ENCODE measurements at regions not wholly inside any gene's neighbourhood (a gene's known extent, or its start where the extent isn't known, plus 50 kb on each side); places are given as distances from the start of the nearest gene placed in this dataset.
"Not testable (repeated sequence)": the region's sequence is repeated elsewhere in the genome, so short reads cannot be mapped to it uniquely, and the experiment has no call there.

DNA sequence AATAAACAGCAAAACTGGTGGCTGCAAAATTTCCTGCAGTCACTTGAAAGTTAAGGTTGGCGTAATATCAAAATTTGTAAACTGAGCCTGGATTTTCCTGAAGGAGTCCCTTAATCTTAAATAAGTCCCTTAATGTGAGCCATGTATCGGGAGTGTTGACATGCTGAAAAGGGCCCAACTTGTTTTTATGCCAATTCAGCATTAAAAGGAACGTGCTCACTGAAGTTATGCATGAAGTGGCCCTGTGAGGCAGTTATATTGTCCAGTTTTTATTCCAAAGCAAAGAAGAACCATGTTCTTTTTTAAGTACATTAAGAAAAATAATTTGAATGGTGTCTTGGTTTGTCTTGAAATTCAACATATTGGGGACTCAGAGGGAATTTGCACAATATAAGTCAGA is 1766.9 kb downstream of the SLITRK1 start:
- DNase-seq: no peak

DNA sequence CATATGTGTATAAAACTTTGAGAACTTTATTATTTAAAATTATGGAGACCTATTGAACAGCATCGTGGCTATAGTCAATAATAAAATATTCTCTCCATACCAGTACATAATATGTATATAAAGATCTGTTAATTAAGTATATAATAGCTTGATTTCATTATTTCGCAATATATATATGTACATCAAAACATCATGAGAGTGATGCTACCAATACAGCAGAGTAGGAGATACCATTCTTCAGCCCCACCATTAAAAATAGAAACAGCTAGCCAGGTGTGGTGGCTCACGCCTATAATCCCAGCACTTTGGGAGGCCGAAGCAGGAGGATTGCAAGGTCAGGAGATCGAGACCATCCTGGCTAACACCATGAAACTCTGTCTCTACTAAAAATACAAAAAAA is 1755.3 kb upstream of the SPRY2 start:
- DNase-seq: no peak

DNA sequence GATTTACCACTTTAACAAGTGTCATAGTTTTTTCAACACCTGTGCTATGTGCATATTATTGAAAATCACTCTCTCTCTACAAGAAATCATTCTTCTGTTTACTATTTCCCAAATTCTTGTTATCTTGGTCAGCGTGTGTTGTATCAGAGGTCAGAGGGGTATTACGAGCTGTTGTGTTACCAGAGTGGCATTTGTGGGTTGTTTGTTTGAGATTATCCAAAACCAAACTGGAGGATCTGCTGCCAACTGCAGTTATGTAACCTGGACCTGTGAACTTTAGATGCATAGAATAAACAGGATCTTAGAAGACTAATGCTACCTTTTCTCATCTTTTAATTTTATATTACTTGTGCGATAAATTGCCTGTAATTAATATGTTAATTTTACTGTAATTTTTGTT is 1751.4 kb upstream of the SPRY2 start:
- DNase-seq: no peak

DNA sequence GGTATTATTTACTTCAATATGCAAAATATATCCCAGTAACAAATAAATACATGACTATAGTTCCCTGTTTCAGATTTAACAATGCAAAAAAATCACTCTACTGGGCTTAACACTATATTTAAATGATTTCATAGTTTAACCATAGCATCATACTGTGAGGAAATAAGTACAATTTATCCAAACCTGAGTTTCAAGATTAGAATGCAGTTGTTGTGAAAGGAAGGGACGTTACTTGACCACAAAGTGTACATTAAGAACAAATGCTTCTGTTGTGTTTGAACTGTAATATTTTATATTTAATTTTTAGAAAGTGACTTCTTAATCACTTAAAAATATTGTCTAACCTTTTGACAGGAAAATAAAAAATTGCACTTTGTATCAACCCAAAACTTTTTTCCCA is 1747.9 kb upstream of the SPRY2 start:
- DNase-seq: no peak

DNA sequence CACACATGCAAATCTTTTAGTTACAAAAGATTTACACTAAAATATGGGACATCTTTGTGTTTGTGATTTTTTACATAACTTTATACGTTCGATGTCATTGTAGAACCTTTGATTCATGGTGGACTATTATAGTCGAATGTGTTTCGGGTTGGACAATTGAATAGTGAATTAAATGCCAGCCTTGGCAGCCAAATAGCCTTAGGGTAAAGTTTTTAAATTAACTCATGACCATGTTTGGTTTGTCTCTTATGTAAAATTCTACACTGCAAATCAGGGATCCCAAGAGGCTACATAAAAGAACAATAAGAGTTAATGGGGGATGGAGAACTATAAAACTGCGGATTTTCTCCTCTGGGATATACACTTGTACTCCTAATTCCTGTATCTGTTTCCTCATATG is 1735.6 kb upstream of the SPRY2 start:
- no peak for DNase-seq

DNA sequence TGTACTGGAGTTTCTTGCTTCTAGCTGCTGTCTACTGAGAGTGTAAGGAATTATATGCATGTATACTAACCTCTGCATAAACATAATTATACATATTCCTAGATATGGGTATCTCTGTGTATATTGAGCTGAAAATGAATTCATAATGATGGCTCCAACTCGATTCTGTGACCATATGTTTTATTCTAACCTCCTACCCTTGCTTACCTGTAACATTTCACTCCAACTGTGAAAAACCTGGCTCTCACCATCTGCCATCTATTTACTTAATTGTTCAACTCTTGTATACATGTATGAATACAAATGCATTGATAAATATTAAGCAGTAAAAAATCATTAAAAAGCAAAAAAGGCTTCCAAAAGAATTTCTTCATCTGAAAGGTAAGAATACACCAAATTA is 1729.5 kb upstream of the SPRY2 start:
- no peak for DNase-seq

DNA sequence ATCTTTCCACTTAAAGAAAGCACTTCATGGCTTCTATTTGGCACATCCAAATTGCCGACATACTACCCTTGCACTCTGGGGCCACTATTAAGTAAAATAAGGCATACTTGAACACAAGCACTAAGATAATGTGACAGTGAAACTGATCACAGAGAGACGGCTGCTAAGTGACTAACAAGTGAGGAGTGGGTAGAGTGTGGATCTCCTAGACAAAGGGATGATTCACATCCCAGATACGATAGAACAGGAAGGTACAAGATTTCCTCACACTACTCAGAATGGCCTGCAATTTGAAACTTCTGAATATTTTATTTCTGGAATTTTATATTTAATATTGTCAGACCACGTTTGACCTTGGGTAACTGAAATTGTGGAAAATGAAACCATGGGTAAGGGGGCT is 1721.8 kb upstream of the SPRY2 start:
- DNase-seq: no peak

DNA sequence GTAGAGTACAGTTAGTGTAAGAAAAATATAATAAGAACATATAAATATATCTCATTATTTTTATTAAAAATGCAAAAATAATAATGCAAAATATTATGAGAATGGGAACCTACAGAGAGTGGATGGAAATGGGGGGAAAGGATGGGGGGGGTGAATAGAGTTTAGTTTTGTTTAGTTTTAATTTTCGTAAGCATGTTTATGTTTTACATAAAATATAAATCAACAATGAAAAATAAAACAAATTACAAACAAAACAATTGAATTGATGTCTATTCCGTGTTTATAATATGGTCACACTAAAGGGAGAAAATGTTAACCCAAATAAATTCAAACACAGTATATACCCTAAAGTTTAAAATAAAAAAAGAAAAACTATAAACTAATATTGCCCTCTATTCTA is 1717.4 kb upstream of the SPRY2 start:
- no peak for DNase-seq

DNA sequence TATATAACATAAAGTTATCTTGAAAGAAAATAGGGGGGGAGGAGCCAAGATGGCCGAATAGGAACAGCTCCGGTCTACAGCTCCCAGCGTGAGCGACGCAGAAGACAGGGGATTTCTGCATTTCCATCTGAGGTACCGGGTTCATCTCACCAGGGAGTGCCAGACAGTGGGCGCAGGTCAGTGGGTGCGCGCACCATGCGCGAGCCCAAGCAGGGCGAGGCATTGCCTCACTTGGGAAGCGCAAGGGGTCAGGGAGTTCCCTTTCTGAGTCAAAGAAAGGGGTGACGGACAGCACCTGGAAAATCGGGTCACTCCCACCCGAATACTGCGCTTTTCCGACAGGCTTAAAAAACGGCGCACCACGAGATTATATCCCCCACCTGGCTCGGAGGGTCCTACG is 1704.4 kb upstream of the SPRY2 start:
- DNase-seq: not testable (repeated sequence)

DNA sequence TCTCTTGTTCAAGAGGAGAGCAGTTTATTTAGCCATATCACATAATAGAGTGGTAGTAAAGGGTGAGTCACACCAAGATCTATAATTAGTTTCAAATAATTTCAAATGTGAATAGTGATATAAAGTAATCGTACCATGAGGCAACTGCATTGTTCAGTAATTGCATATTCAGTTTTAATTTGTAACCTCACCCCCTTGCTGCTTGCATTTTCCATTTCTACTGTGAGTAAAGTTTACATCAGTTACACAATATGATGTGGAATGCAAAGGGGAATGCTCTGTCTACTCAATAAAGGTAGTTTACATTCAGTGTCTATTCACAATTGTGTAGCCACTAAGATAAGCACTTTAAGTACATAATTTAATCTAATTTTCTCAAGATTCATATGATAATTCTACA is 1695.7 kb upstream of the SPRY2 start:
- no peak for DNase-seq

DNA sequence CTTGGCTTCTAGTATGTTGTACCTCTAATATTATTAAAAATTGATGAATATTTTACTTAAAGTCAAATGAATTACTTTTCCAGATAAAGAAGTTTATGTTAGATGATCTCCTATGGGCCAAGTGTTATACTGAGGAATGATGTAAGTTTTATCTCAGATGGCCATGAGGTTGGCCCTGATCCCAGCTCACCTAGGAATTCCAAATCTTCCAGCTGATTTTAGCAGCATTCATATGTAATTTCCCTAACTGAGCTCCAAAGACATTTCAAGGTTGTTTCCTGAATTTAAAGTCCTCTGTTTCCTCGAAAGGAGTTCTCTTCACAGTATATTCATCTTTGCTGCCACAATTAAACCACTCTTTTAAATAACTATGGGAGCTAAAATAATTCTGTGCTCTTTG is 1670.4 kb upstream of the SPRY2 start:
- no peak for DNase-seq

DNA sequence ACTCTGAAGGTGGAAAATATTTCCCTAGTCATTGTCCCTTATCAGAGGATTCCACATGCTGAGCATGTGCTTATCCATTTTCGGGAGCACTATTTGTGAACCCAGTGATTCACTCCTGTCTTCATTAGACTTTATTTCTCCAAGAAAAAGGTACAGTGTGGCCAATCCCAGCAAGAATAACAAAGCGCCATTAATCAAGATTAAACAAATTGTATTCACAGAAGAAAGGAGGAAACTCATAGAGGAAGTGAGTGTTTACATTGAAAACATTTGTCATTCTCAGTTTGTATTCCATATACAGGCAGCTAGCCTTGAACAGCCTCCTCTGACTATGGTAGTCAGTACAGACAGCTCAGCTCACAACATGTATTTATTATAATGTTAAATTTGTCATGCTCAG is 1669.9 kb upstream of the SPRY2 start:
- DNase-seq: no peak

DNA sequence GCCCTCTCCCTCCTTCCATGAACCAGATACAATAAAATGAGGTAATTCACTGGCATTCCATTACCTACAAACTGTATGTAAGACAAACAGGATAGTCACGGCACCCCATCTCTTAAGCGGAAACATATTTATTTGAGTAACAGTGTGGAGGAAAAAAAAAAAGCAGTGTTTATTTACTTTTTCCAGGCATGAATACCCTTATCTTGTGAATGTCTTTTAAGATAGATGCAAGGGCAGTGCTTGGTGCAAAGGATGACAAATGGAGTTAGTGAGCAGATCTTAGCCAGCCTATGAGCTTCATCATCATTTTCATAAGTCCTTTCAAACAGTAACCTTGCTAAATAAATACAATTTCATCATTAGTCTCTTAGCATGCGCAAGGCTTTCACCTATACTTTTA is 1661.8 kb upstream of the SPRY2 start:
- no peak for DNase-seq

DNA sequence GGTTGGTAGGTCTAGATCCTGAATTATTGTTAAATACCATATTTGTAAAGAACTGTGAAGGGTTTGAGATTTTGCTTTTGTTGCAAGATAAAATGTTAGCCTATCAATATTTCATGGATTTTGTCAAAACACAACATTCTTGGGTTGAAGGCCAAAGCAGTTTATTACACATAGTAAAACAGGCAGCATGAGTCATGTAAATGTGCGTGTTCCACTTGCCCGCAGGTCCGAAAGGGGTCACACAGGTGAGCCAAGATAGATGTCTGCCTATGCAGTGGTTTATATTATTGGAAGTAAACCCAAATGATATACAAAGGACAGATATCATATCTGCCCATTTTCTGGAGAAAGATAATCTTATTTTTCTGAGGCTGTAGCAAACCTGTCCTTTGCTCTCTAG is 1654.4 kb upstream of the SPRY2 start:
- no peak for DNase-seq

DNA sequence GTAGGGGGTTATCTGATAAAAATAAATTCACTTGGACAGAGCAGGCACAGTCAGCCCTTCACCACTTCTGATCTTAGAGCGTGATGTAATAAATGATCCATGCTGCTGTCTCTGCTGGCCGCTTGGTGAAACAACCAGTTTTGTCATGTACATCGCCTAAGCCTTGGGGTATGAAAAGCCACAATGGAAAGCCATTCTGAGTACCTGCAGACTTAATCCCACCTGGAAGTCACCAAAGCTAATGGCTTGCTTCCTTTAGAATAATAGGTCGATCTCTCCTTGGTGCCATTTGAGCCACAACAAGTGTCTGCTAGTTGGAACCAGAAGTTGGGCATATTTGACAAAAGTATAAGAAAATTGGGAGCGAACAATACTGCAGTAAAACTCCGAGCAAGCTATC is 1649.7 kb upstream of the SPRY2 start:
- no peak for DNase-seq

DNA sequence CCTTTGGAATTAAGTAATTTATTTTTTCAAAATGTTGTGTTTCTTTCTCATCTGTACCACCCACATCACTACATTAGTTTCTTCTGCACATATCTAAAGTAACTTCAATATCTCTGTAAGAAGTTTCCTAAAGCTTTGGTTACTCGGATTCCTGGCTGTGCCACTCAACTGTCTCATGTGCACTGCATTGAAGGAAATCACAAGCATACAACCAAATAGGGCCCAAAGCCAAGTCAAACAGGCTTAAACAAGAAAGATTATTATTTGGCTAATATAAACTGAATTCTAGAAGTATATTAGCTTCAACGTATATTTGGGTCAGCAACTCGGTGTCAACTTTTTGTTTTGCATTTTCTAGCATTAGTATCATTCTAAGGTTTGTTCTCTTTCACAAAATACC is 1647.6 kb upstream of the SPRY2 start:
- no peak for DNase-seq

DNA sequence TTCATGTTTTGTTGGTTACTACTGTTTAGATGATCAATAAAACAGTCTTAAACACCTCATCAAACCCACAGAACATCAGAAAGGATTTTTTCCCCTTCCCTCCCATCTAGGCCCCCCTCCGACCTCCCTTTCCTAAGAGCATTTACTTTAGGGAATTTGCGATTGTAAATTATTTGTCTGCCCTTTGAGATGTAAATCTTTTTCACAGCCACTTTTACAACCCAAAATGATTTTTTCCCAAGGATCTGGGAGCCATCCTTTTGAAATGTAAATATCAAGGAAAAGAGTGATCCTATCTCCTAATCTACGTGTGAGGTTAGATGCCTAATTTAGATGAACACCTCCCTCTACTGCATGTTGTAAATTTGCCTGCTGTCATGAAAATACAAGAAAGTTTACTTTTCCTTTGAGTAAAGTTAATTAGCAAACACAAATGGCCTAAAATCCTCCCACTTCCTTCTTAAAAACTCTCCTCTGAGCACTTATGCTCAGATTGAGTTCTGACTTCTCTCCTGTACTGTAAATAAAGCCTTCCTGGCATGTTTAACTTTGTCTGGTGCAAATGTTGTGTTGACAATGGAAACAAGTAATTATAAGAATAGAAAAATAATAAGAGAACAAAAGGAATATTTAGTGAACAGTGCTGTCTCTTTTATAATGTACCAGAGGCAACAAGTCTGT is 1646.9 kb upstream of the SPRY2 start:
- no peak for DNase-seq

DNA sequence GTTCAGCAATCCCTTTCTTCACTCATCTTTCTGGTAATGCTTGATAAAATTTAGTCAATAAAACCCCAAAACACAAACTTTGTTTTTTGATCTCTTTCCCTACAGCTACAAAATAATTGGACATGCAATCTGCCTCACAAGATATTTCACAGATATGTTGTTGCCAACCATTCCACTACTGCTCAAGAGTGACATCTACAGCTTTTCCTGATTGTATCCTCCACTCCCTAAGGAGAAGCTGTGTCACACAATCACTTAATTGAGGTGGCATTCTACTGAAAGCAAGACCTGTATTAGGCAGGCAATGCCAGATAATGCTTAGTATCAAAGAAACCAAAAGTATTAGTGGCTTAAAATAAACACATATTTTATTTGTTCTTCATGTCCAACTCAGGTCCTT is 1646.2 kb upstream of the SPRY2 start:
- no peak for DNase-seq

DNA sequence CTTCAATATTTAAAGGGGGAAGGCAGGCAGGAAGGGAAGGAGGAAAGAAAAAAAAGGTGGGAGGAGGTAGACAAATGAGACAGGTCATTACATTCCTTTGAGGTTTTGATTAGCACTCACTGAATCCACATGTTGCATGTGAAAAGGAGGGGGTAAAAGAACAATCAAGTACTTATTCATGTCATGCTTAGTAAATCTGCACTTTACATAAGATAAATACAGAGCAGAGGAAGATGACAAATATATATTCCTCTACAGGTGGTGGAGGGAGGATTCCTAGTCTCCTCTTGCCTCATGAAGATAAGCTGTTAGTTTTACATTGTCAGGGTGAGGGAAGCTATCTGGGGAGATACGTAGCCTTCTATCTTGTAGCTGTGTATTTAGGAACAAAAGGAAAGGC is 1645.4 kb upstream of the SPRY2 start:
- no peak for DNase-seq

DNA sequence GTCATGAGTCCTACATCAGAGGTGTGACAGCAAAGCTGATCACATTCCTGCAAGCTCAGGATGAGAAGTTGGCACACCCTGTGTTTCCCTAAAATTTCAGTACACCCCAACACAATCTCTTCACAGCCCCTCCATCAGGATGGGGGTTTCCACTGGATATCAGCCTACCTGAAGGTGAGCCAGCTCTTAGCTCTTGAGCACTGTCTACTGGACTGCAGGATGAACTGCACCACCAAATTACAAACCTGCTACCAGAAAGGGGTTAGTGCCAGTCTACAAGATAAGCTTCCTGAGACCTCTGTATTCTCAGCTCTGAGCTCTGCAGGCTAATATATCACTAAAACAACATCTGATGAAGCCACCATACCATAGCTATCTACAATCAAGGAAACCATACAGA is 1616.2 kb upstream of the SPRY2 start:
- DNase-seq: no peak

DNA sequence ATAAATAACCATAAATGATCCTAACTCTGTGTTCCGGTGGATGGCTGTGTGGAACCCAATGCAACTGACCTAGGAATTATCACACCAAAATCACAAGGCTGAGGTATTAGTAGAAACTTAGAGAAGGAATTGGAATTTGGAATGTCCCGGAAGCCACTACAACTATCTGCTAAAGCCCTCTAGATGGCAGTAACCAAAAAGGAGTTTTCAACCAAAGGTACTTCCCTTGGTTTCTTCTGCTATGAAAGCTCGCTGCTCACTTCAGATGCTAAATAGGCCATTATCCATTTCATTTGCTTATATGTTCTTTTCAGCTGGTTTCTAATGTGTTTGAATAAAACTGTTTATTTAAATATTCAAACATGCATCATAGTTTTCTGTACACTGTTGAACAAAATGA is 1589.1 kb upstream of the SPRY2 start:
- no peak for DNase-seq

DNA sequence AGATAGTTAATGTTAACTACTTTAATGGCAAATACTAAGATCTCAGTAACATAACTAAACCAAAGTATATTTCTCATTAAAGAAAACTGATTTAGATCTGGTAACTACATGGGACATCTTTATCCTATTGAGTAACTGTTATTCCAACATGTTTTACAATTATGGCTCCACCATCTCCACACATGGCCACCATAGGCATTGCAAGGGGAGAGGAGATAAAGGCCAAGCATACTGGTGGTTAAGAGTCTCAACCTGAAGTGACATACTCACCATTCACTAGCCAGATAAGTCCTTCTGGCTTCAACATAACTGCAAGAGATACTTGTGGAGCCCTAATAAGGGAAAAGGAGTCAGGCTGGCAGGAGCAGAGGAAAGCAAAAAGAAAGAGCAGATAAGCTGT is 1586.4 kb upstream of the SPRY2 start:
- no peak for DNase-seq

DNA sequence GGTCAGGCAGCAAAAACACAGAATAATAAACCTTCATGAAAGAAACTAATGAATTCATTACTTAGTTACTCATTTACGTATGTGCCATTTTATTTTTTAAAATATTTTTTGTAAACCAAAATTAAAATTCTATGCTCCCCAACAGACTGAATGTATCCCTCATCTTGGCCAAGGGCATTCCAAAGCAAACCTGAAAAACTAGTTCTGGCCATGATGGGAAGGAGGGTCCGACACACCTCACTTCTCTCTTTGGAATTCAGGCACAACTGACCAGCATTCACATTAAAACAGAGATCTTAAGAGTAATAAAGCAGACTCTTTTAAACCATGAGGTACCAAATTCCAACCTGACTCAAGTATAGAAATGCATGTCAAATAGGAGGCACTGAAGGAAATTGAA is 1576.9 kb upstream of the SPRY2 start:
- no peak for DNase-seq

DNA sequence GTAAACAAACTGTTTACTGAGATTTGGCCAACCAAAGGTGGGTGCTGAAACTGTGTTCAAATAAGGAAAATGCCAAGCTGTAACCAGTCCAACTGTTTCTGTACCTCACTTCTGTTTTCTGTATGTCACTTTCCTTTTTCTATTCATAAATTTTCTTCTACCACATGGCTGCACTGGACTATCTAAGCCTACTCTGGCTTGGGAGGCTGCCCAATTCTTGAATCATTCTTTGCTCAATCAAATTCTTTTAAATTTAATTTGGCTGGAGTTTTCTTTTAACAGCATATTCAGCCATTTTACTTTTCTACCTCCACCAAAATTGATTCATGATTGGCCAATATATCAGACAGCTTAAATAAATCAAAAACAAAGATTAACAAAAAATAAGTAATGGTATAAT is 1575.5 kb upstream of the SPRY2 start:
- no peak for DNase-seq

DNA sequence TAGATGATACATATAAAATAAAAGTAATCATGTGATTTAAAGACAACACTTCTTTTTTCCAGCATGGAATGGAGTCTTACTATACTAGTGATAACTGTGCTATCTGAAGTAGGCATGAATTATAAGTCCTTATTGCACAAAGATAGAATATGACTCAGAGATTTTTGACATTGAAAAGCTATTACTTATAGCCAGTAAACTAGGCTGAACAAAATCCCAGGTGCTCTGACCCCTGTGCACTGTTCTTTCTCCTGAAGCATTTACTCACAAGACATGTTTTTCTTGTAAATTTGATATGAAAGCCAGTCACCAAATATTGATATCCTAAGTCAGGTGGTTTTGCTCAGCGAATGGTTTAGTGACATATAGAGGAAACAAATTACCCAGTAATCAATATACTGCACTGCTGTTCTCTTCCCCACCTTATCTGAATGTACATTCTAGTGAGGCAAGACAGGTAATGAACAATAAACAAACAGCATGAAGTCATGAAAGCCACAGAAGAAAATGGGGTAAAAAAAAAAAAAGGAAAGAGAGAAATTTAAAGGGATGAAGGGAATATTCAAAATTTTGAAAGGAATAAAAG is 1567.0 kb upstream of the SPRY2 start:
- DNase-seq: no peak

DNA sequence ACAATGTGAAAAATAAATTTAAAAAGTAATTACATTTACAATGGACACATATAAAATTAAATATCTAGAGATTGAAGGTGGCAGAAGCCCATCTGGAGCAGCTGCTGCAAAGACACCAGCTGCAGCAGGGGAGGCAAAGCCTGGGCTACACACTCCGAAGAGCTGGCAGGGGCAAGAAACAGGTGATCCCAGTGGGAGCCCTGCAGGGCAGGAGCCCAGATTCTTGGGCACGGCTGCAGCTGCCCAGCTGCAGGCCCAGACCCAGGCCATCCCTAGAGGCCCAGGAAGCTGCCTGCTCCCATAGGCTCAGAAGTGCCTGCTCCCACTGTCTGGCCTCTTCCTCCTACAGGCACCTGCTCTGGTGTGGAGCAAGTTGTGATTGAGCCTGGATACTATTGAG is 1547.9 kb upstream of the SPRY2 start:
- no peak for DNase-seq

Measured in GDM1 (cell line).